HCEC 1CT (cell line): ENCODE measurements at regions not wholly inside any gene's neighbourhood (a gene's known extent, or its start where the extent isn't known, plus 50 kb on each side); places are given as distances from the start of the nearest gene placed in this dataset.
"Not testable (repeated sequence)": the region's sequence is repeated elsewhere in the genome, so short reads cannot be mapped to it uniquely, and the experiment has no call there.

Source experiments
- DNase-seq: peaks from one replicate; pipeline ENCODE4 v3.0.0-alpha.2; 2017

- no peak for DNase-seq
Measured at GRCh38 chr21:28699186-28699585, 293.5 kb downstream of the LTN1 start.

- no peak for DNase-seq
Measured at GRCh38 chr21:28696844-28697410, 295.8 kb downstream of the LTN1 start.

GRCh38 chr21:28693476-28693875 lies 299.2 kb downstream of the LTN1 start:
- no peak for DNase-seq

GRCh38 chr21:28690196-28690595 lies 302.5 kb downstream of the LTN1 start:
- DNase-seq, result no peak

GRCh38 chr21:28688381-28688780 lies 304.3 kb downstream of the LTN1 start:
- no peak for DNase-seq

- peak; percentile 5 for DNase-seq
Measured at GRCh38 chr21:28687586-28687985, 305.1 kb downstream of the LTN1 start.

- DNase-seq, result no peak
Measured at GRCh38 chr21:28683982-28684752, 308.5 kb downstream of the LTN1 start.

- not testable (repeated sequence) for DNase-seq
Measured at GRCh38 chr21:28682884-28683283, 309.8 kb downstream of the LTN1 start.

GRCh38 chr21:28677096-28677495 lies 315.6 kb downstream of the LTN1 start:
- DNase-seq, result not testable (repeated sequence)

- DNase-seq, result peak; percentile 58
Measured at GRCh38 chr21:28675331-28676041, 317.2 kb downstream of the LTN1 start.

GRCh38 chr21:28674763-28675162 lies 317.9 kb downstream of the LTN1 start:
- DNase-seq, result no peak

- DNase-seq, result peak; percentile 75
Measured at GRCh38 chr21:28671549-28672195, 321.0 kb downstream of the LTN1 start.

- no peak for DNase-seq
Measured at GRCh38 chr21:28669971-28670653, 322.6 kb downstream of the LTN1 start.

- DNase-seq, result no peak
Measured at GRCh38 chr21:28669321-28669720, 323.4 kb downstream of the LTN1 start.

GRCh38 chr21:28663754-28664153 lies 328.9 kb downstream of the LTN1 start:
- no peak for DNase-seq

- no peak for DNase-seq
Measured at GRCh38 chr21:28663111-28663693, 329.5 kb downstream of the LTN1 start.

GRCh38 chr21:28657566-28657965 lies 335.1 kb downstream of the LTN1 start:
- DNase-seq, result no peak

- no peak for DNase-seq
Measured at GRCh38 chr21:28655471-28655870, 337.2 kb downstream of the LTN1 start.

GRCh38 chr21:28654406-28654805 lies 338.3 kb downstream of the LTN1 start:
- no peak for DNase-seq

- no peak for DNase-seq
Measured at GRCh38 chr21:28644762-28645161, 347.9 kb downstream of the LTN1 start.

GRCh38 chr21:28642891-28643290 lies 349.8 kb downstream of the LTN1 start:
- DNase-seq, result no peak

GRCh38 chr21:28641731-28642130 lies 350.9 kb downstream of the LTN1 start:
- DNase-seq, result no peak

GRCh38 chr21:28640326-28640725 lies 352.4 kb downstream of the LTN1 start:
- no peak for DNase-seq
